HEK293T (cell line): ENCODE measurements at regions not wholly inside any gene's neighbourhood (a gene's known extent, or its start where the extent isn't known, plus 50 kb on each side); places are given as distances from the start of the nearest gene placed in this dataset.

Experiments
- BHLHE40 ChIP-seq: fragments of 450-650 bp; IDR thresholded peaks from 2 replicates; pipeline ENCODE4 v1.6.1; 2016; ENCODE audit warnings: mild to moderate bottlenecking, moderate library complexity, borderline replicate concordance
- FOXA1 ChIP-seq: fragments of 450-650 bp; IDR thresholded peaks from 2 replicates; pipeline ENCODE4 v1.6.1; 2016; ENCODE audit warnings: mild to moderate bottlenecking
- FOXK2 ChIP-seq: fragments of 450-650 bp; IDR thresholded peaks from 2 replicates; pipeline ENCODE4 v1.6.1; 2016; ENCODE audit warnings: mild to moderate bottlenecking
- FOXM1 ChIP-seq: fragments of 450-650 bp; IDR thresholded peaks from 2 replicates; pipeline ENCODE4 v1.6.1; 2017; ENCODE audit warnings: mild to moderate bottlenecking, borderline replicate concordance
- LEF1 ChIP-seq: fragments of 450-650 bp; IDR thresholded peaks from 2 replicates; pipeline ENCODE4 v1.6.1; 2017; ENCODE audit warnings: mild to moderate bottlenecking, borderline replicate concordance

- TF ChIP-seq LEF1 (no peak), FOXK2 (no peak), FOXA1 (no peak), BHLHE40 (no peak), FOXM1 (no peak)
Observed at GRCh38 chr5:168089201-168089887, 202.1 kb upstream of the WWC1 start.
